ENCODE measurements at regions not wholly inside any gene's neighbourhood (a gene's known extent, or its start where the extent isn't known, plus 50 kb on each side); places are given as distances from the start of the nearest gene placed in this dataset.

GRCh38 chr18:46250812-46251173 is 146.6 kb downstream of the HAUS1 start (continued):
- no peak for TF ChIP-seq EP300 (IDR thresholded peaks at IDR 0.05)

DNA sequence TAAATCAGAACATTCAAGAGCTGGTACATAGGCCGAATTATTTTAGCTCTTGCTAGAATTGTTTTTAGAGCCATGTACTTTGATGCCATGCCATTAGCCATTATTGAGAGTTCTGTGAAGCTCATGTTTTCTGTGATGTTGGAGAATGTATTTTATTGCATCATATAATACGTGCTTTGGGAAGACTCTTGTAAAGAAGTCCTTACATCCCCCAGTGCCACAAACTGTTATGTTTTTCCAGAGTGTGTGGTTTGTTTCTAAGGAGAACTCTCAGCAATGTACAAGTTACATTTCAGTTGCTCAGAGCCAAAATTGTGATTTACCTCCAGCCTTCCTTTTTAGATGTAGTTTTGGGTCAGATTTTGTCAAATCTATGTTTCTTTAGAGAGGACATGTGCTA is 148.6 kb downstream of the HAUS1 start:
- H3K4me1 ChIP-seq: no peaks in the 10 kb centered on the region
- 93% methylated on average over 2 of the region's 2 CpGs for WGBS (ENCODE audit: missing lambda C conversion rate)
- POLR2A ChIA-PET: no interaction called here
- no peak overlapping the region for H3K4me2 ChIP-seq
- H3K4me3 ChIP-seq: no peak overlapping the region
- CTCF ChIA-PET: interaction anchor here (1.5 kb wide), 1 partner anchor 13 kb away, joined by 3 read pairs; no protein-coding TSS in a partner anchor
- H3K9me3 ChIP-seq: no peaks in the 10 kb centered on the region
- ATAC-seq: no peak
- no peak for FAIRE-seq
- TF ChIP-seq, protein P1, sequence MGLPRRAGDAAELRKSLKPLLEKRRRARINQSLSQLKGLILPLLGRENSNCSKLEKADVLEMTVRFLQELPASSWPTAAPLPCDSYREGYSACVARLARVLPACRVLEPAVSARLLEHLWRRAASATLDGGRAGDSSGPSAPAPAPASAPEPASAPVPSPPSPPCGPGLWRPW (IDR thresholded peaks at IDR 0.05): no peak
- TF ChIP-seq POLR2AphosphoS2 (conservative IDR thresholded peaks at IDR 0.05; ENCODE audit: low read length): no peak
- TF ChIP-seq RCOR1 (IDR thresholded peaks at IDR 0.05; ENCODE audit: low read depth, low read length): no peak
- no peak for TF ChIP-seq ZFP36 (IDR thresholded peaks at IDR 0.05; ENCODE audit: borderline replicate concordance, partially characterized antibody)
- no peak for TF ChIP-seq NFE2L2 (conservative IDR thresholded peaks at IDR 0.05; ENCODE audit: low read length)
- no peak for TF ChIP-seq EP300 (IDR thresholded peaks at IDR 0.05)
- TF ChIP-seq PBX3 (IDR thresholded peaks at IDR 0.05): no peak
- TF ChIP-seq CHD2 (IDR thresholded peaks at IDR 0.05; ENCODE audit: low read length, partially characterized antibody): no peak
- TF ChIP-seq POLR2A (IDR thresholded peaks at IDR 0.05; ENCODE audit: low read length): no peak
- TF ChIP-seq HDAC2 (IDR thresholded peaks at IDR 0.05): no peak
- no peak for TF ChIP-seq RAD21 (conservative IDR thresholded peaks at IDR 0.05 in 1 of 2, IDR thresholded peaks at IDR 0.05 in 1 of 2)
- TF ChIP-seq RNF2 (IDR thresholded peaks at IDR 0.05; ENCODE audit: borderline replicate concordance, low read depth): no peak
- no peak for TF ChIP-seq FOSB (CRISPR knock-in tag; IDR thresholded peaks at IDR 0.05)
- TF ChIP-seq RFX5 (IDR thresholded peaks at IDR 0.05): no peak
- no peak for TF ChIP-seq GATA3 (IDR thresholded peaks at IDR 0.05; ENCODE audit: borderline replicate concordance)
- no peak for TF ChIP-seq ESRRA (IDR thresholded peaks at IDR 0.05; ENCODE audit: borderline replicate concordance, low read length)
- no peak for TF ChIP-seq MAFK (IDR thresholded peaks at IDR 0.05; ENCODE audit: partially characterized antibody)
- DNase-seq (ENCODE audit: low read depth in 1 of 2, low spot score in 1 of 2): no peak
- no peak overlapping the region for H3K27ac ChIP-seq

- TF ChIP-seq, protein P1 (IDR thresholded peaks at IDR 0.05): no peak
- TF ChIP-seq USF2 (IDR thresholded peaks at IDR 0.05) (no peak), RCOR1 (IDR thresholded peaks at IDR 0.05; ENCODE audit: low read depth, low read length) (no peak), GATA3 (IDR thresholded peaks at IDR 0.05; ENCODE audit: borderline replicate concordance) (no peak), PHF8 (IDR thresholded peaks at IDR 0.05; ENCODE audit: borderline replicate concordance, low read depth) (no peak), HDAC2 (IDR thresholded peaks at IDR 0.05) (no peak), MAZ (IDR thresholded peaks at IDR 0.05; ENCODE audit: borderline replicate concordance, low read depth, low read length) (no peak), EP300 (IDR thresholded peaks at IDR 0.05) (no peak), JUN (IDR thresholded peaks at IDR 0.05) (no peak), RFX5 (IDR thresholded peaks at IDR 0.05) (no peak), NFE2L2 (conservative IDR thresholded peaks at IDR 0.05; ENCODE audit: low read length) (no peak), RARB (CRISPR knock-in tag; IDR thresholded peaks at IDR 0.05) (no peak), HOXA7 (CRISPR knock-in tag; IDR thresholded peaks at IDR 0.05) (no peak), MYC (IDR thresholded peaks at IDR 0.05; ENCODE audit: borderline replicate concordance, low read length) (no peak), TFCP2L1 (CRISPR knock-in tag; IDR thresholded peaks at IDR 0.05) (no peak), KDM5A (IDR thresholded peaks at IDR 0.05) (no peak), EHMT2 (IDR thresholded peaks at IDR 0.05; ENCODE audit: low read depth) (no peak)
- TF ChIP-seq, protein P2, sequence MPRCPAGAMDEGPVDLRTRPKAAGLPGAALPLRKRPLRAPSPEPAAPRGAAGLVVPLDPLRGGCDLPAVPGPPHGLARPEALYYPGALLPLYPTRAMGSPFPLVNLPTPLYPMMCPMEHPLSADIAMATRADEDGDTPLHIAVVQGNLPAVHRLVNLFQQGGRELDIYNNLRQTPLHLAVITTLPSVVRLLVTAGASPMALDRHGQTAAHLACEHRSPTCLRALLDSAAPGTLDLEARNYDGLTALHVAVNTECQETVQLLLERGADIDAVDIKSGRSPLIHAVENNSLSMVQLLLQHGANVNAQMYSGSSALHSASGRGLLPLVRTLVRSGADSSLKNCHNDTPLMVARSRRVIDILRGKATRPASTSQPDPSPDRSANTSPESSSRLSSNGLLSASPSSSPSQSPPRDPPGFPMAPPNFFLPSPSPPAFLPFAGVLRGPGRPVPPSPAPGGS (IDR thresholded peaks at IDR 0.05): no peak
- TF ChIP-seq, protein P3, sequence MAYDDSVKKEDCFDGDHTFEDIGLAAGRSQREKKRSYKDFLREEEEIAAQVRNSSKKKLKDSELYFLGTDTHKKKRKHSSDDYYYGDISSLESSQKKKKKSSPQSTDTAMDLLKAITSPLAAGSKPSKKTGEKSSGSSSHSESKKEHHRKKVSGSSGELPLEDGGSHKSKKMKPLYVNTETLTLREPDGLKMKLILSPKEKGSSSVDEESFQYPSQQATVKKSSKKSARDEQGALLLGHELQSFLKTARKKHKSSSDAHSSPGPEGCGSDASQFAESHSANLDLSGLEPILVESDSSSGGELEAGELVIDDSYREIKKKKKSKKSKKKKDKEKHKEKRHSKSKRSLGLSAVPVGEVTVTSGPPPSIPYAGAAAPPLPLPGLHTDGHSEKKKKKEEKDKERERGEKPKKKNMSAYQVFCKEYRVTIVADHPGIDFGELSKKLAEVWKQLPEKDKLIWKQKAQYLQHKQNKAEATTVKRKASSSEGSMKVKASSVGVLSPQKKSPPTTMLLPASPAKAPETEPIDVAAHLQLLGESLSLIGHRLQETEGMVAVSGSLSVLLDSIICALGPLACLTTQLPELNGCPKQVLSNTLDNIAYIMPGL (CRISPR knock-in tag; IDR thresholded peaks at IDR 0.05; ENCODE audit: borderline replicate concordance): no peak
- TF ChIP-seq, protein P4, sequence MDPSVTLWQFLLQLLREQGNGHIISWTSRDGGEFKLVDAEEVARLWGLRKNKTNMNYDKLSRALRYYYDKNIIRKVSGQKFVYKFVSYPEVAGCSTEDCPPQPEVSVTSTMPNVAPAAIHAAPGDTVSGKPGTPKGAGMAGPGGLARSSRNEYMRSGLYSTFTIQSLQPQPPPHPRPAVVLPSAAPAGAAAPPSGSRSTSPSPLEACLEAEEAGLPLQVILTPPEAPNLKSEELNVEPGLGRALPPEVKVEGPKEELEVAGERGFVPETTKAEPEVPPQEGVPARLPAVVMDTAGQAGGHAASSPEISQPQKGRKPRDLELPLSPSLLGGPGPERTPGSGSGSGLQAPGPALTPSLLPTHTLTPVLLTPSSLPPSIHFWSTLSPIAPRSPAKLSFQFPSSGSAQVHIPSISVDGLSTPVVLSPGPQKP (IDR thresholded peaks at IDR 0.05; ENCODE audit: low read depth, low read length): no peak
- ATAC-seq: no peak
- CTCF ChIA-PET: interaction anchor here (1.5 to 1.6 kb wide), 2 partner anchors 14 to 80 kb away, joined by 3 to 4 read pairs; a partner anchor contains a TSS
- Histone ChIP-seq H3K9me3 (no peaks in the 10 kb centered on the region), H3K4me3 (no peak overlapping the region), H3K4me2 (no peak overlapping the region), H3K27ac (no peak overlapping the region), H3K4me1 (no peaks in the 10 kb centered on the region)
- WGBS (ENCODE audit: missing lambda C conversion rate): 82% methylated on average over 2 of the region's 2 CpGs
- DNase-seq (ENCODE audit: low read depth in 1 of 2, low spot score in 1 of 2): no peak
- no peak for FAIRE-seq
- POLR2A ChIA-PET: no interaction called here
Measured at GRCh38 chr18:46253498-46253897, 149.3 kb downstream of the HAUS1 start.

Measured in A549 (cell line).